NCI-H1417 (cell line): ENCODE measurements at regions not wholly inside any gene's neighbourhood (a gene's known extent, or its start where the extent isn't known, plus 50 kb on each side); places are given as distances from the start of the nearest gene placed in this dataset.
"Not testable (repeated sequence)": the region's sequence is repeated elsewhere in the genome, so short reads cannot be mapped to it uniquely, and the experiment has no call there.

ENCODE experiments used
- DNase-seq, 3 experiments: peaks; one replicate each; lab custom pipeline; 2025; lab: John Stamatoyannopoulos, UW

GRCh38 chr21:41611966-41612606 lies 104.1 kb upstream of the TMPRSS2 start:
- peak; percentile 54 to 79 (median 58) for DNase-seq

- no peak for DNase-seq
Measured at GRCh38 chr21:41611441-41611840, 103.5 kb upstream of the TMPRSS2 start.

- DNase-seq: not testable (repeated sequence)
Measured at GRCh38 chr21:41610840-41611115, 102.8 kb upstream of the TMPRSS2 start.

- DNase-seq: peak in 2 of 3 experiments; percentile 54 to 71
Measured at GRCh38 chr21:41610042-41610839, 102.3 kb upstream of the TMPRSS2 start.

GRCh38 chr21:41606706-41607105 lies 98.7 kb upstream of the TMPRSS2 start:
- no peak for DNase-seq

GRCh38 chr21:41605934-41606285 lies 98.0 kb upstream of the TMPRSS2 start:
- DNase-seq: no peak

- peak in 1 of 3 experiments; percentile 15 for DNase-seq
Measured at GRCh38 chr21:41605178-41605933, 97.4 kb upstream of the TMPRSS2 start.

- no peak for DNase-seq
Measured at GRCh38 chr21:41604583-41605041, 96.7 kb upstream of the TMPRSS2 start.

- no peak for DNase-seq
Measured at GRCh38 chr21:41603476-41603875, 95.5 kb upstream of the TMPRSS2 start.

GRCh38 chr21:41602531-41602930 lies 94.6 kb upstream of the TMPRSS2 start:
- no peak for DNase-seq

GRCh38 chr21:41601573-41602368 lies 93.8 kb upstream of the TMPRSS2 start:
- DNase-seq: no peak

GRCh38 chr21:41600961-41601572 lies 93.1 kb upstream of the TMPRSS2 start:
- DNase-seq: no peak

GRCh38 chr21:41600556-41600955 lies 92.6 kb upstream of the TMPRSS2 start:
- no peak for DNase-seq

- no peak for DNase-seq
Measured at GRCh38 chr21:41600116-41600515, 92.2 kb upstream of the TMPRSS2 start.

GRCh38 chr21:41598561-41599431 lies 90.8 kb upstream of the TMPRSS2 start:
- DNase-seq: no peak

- no peak for DNase-seq
Measured at GRCh38 chr21:41597811-41598231, 89.9 kb upstream of the TMPRSS2 start.

GRCh38 chr21:41597227-41597626 lies 89.3 kb upstream of the TMPRSS2 start:
- no peak for DNase-seq

GRCh38 chr21:41596241-41596925 lies 88.4 kb upstream of the TMPRSS2 start:
- DNase-seq: no peak

GRCh38 chr21:41594268-41594667 lies 86.3 kb upstream of the TMPRSS2 start:
- no peak for DNase-seq

- no peak for DNase-seq
Measured at GRCh38 chr21:41593760-41594138, 85.8 kb upstream of the TMPRSS2 start.
